ENCODE measurements at regions not wholly inside any gene's neighbourhood (a gene's known extent, or its start where the extent isn't known, plus 50 kb on each side); places are given as distances from the start of the nearest gene placed in this dataset.
"Not testable (repeated sequence)": the region's sequence is repeated elsewhere in the genome, so short reads cannot be mapped to it uniquely, and the experiment has no call there.

- DNase-seq = no peak
Measured at GRCh38 chr3:25897019-25897418, 107.1 kb downstream of the OXSM start.

GRCh38 chr3:25899352-25900101 is 109.6 kb downstream of the OXSM start:
- DNase-seq = no peak

GRCh38 chr3:25900161-25900560 is 110.3 kb downstream of the OXSM start:
- DNase-seq = no peak

- DNase-seq = no peak
Measured at GRCh38 chr3:25901796-25902195, 111.9 kb downstream of the OXSM start.

- DNase-seq = no peak
Measured at GRCh38 chr3:25902586-25902985, 112.7 kb downstream of the OXSM start.

- no peak for DNase-seq
Measured at GRCh38 chr3:25903371-25904129, 113.7 kb downstream of the OXSM start.

- DNase-seq = no peak
Measured at GRCh38 chr3:25904206-25904605, 114.3 kb downstream of the OXSM start.

- DNase-seq = no peak
Measured at GRCh38 chr3:25906132-25906906, 116.4 kb downstream of the OXSM start.

GRCh38 chr3:25907081-25907480 is 117.2 kb downstream of the OXSM start:
- DNase-seq = no peak

- no peak for DNase-seq
Measured at GRCh38 chr3:25910105-25910504, 120.2 kb downstream of the OXSM start.

GRCh38 chr3:25910997-25911396 is 121.1 kb downstream of the OXSM start:
- peak; percentile 52 to 62 for DNase-seq

GRCh38 chr3:25911525-25912295 is 121.8 kb downstream of the OXSM start:
- no peak for DNase-seq

GRCh38 chr3:25913179-25913578 is 123.3 kb downstream of the OXSM start:
- DNase-seq = no peak

GRCh38 chr3:25915673-25916072 is 125.8 kb downstream of the OXSM start:
- no peak for DNase-seq

GRCh38 chr3:25916321-25916720 is 126.4 kb downstream of the OXSM start:
- DNase-seq = no peak

GRCh38 chr3:25931967-25932366 is 142.1 kb downstream of the OXSM start:
- DNase-seq = not testable (repeated sequence)

GRCh38 chr3:25938566-25939325 is 148.9 kb downstream of the OXSM start:
- no peak for DNase-seq

GRCh38 chr3:25940935-25941334 is 151.0 kb downstream of the OXSM start:
- no peak for DNase-seq

GRCh38 chr3:25944329-25944728 is 154.4 kb downstream of the OXSM start:
- DNase-seq = no peak

GRCh38 chr3:25945366-25945765 is 155.5 kb downstream of the OXSM start:
- DNase-seq = no peak

GRCh38 chr3:25945836-25946235 is 155.9 kb downstream of the OXSM start:
- DNase-seq = no peak

GRCh38 chr3:25952133-25952532 is 162.2 kb downstream of the OXSM start:
- no peak for DNase-seq

All from activated CD4-positive, alpha-beta T cell treated with anti-CD3 and anti-CD28 coated beads, Interleukin-2, amount 50 U/mL, for 48 hours (primary cell).